Skeletal muscle satellite cell (primary cell): ENCODE measurements at regions not wholly inside any gene's neighbourhood (a gene's known extent, or its start where the extent isn't known, plus 50 kb on each side); places are given as distances from the start of the nearest gene placed in this dataset.
"Not testable (repeated sequence)": the region's sequence is repeated elsewhere in the genome, so short reads cannot be mapped to it uniquely, and the experiment has no call there.

ENCODE experiments used
- H3K27me3 ChIP-seq: 2 replicates; pipeline ENCODE4 v1.7.0; 2013; ENCODE audit warnings: low read length; ENCODE audit not compliant: control insufficient read depth, insufficient read depth
- H3K36me3 ChIP-seq: 2 replicates; pipeline ENCODE4 v1.7.0; 2013; ENCODE audit warnings: mild to moderate bottlenecking, control low read depth, low read length; ENCODE audit not compliant: insufficient read depth
- H3K4me1 ChIP-seq: 2 replicates; pipeline ENCODE4 v1.7.0; 2013; ENCODE audit warnings: low read length; ENCODE audit not compliant: control insufficient read depth, insufficient read depth
- H3K4me2 ChIP-seq: 2 replicates; pipeline ENCODE4 v1.7.0; 2013; ENCODE audit warnings: mild to moderate bottlenecking, low read length
- H3K4me3 ChIP-seq: 2 replicates; pipeline ENCODE4 v1.7.0; 2013; ENCODE audit warnings: low read length
- H3K9ac ChIP-seq: 2 replicates; pipeline ENCODE4 v1.7.0; 2013; ENCODE audit warnings: mild to moderate bottlenecking, low read depth, low read length, moderate library complexity
- H3K9me3 ChIP-seq: replicated peaks from 2 replicates; pipeline ENCODE4 v1.7.0; 2013; ENCODE audit warnings: mild to moderate bottlenecking, control low read depth, low read length

DNA sequence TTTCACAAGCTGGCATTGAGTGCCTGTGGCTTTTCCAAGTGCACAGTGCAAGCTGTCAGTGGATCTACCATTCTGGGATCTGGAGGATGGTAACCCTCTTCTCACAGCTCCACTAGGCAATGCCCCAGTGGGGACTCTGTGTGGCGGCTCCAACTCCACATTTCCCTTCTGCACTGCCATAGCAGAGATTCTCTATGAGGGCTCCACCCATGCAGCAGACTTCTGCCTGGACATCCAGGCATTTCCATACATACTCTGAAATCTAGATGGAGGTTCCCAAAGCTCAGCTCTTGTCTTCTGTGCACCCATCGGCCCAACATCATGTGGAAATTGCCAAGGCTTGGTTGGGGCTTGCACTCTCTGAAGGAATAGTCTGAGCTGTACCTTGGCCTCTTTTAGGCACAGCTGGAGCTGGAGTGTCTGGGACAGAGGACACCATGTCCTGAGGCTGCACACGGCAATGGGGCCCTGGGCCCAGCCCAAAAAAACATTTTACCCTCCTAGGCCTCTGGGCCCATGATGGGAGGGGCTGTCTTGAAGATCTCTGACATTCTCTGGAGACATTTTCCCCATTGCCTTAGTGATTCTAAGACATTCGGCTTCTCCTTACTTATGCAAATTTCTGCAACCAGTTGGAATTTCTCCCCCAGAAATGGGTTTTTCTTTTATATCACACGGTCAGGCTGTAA, 313.3 kb upstream of the SFSWAP start:
- Histone ChIP-seq H3K4me3 (no peak overlapping the region), H3K4me2 (no peak overlapping the region), H3K36me3 (no peaks in the 10 kb centered on the region), H3K9ac (no peak overlapping the region), H3K27me3 (no peaks in the 10 kb centered on the region), H3K9me3 (peaks cover 14% of the 10 kb centered on the region), H3K4me1 (no peaks in the 10 kb centered on the region)

DNA sequence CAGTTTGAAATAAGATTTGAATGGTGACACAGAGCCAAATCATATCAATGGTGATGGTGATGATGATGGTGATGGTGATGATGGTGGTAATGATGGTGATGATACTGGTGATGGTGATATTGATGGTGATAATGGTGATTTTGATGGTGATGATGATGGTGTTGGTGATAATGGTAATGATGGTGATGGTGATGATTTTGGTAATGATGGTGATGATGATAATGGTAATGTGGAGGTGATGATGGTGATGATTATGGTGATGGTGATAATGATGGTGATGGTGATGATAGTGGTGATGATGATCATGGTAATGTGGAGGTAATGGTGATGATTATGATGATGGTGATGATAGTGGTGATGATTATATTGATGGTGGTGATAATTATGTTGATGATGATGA, 311.9 kb upstream of the SFSWAP start:
- Histone ChIP-seq H3K9ac (no peak overlapping the region), H3K36me3 (no peaks in the 10 kb centered on the region), H3K4me3 (no peak overlapping the region), H3K4me1 (no peaks in the 10 kb centered on the region), H3K4me2 (no peak overlapping the region), H3K9me3 (peaks cover 16% of the 10 kb centered on the region), H3K27me3 (no peaks in the 10 kb centered on the region)

DNA sequence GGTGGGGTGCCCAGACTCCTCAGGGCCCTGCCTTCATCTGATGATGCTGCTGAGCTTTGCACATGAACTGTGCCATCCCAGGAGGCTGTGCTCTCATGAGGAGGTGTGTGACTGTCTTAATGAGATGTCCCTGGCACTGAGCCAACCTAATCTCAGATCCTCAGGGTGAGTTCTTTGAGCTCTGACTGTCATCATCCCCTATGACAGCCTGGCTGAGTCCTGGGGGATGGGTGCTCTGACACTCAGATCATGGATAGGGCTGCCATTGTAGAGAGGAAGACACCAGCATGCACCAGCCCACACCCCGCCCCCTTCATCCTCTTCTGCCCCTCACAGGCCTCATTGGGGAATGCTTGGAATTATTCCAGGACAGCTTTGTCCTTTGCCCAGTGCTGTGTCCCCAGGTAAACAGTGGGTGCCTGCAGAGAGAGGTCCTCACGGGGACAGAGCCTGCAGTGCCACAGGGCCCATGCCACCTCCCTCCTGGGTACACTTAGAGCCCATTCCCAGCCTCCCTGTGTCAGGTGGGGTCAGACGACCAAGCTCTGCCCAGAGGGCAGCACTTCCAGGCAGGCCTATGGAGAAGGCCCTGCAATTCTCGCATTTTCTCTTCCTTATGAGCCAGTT, 310.1 kb upstream of the SFSWAP start:
- H3K9ac ChIP-seq, H3K36me3 ChIP-seq, H3K4me2 ChIP-seq, H3K27me3 ChIP-seq, H3K4me3 ChIP-seq, H3K4me1 ChIP-seq: not testable (repeated sequence)
- H3K9me3 ChIP-seq: peaks cover 20% of the 10 kb centered on the region

DNA sequence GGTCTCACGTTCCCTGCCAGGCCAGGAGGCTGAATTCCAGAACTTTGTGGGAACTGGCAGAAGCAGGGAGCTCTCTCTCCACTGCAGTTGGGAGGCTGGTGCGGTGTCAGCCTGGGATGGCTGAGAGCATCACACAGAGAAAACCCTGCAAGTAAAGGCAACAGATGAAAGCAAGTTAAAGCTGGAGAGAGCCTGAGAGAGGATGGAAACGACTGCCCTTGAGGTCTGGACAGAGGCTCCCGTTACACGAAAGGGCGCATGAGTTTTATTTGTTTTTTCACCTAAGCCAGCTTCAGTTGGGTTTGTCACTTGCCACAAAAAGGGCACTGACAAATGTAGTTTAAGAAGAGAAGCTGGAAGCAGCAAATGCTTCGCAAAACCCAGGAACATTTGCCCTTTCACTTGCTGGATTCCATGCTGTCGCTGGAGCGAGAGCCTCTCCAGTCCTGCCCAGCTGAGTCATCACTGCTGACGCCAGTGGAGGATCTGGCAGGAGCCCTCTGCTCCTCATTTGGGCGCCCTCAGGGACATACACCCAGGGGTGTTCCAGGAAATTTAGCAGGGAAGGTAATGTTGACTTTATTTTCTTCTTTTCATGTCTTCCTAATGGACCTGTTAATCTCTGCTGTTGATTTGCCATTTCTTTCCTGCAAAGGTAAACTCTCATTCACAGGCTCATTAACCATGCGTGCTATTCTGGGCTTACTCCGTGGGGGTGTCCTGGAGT, 308.8 kb upstream of the SFSWAP start:
- H3K4me1 ChIP-seq, H3K4me3 ChIP-seq, H3K27me3 ChIP-seq, H3K9ac ChIP-seq, H3K4me2 ChIP-seq, H3K36me3 ChIP-seq: not testable (repeated sequence)
- H3K9me3 ChIP-seq: peaks cover 15% of the 10 kb centered on the region

DNA sequence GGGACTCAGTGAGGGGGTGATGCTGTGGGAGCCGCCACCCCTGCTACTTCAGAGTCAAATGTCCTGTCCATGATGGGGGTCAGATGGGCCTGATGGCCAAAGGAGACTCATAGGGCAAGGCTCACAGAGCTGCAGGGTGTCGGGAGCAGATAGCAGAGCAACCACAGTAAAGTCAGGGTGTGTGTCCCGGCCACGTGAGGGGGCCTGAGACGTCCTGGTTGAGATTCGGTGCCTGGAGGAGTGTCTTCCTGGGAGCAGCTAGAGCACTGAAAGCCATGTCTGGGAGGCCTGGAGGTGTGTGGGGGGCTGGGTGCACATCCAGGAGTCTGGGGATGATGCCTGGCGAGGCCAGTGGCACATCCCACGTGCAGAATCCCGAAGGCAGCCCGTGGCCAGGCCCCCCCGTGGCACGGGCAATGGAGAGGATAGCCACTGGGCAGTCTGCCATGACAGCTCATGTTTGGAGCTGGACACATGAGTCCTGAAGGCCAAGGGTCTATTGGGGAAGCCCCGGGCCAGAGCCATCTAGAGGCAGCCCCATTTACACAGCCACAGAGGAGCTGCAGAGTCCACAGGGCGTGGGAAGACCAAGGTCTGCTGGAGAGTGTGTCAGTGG, 308.0 kb upstream of the SFSWAP start:
- Histone ChIP-seq H3K4me2 (no peak overlapping the region), H3K9me3 (peaks cover 18% of the 10 kb centered on the region), H3K4me1 (no peaks in the 10 kb centered on the region), H3K9ac (no peak overlapping the region), H3K27me3 (no peaks in the 10 kb centered on the region), H3K36me3 (no peaks in the 10 kb centered on the region), H3K4me3 (no peak overlapping the region)

DNA sequence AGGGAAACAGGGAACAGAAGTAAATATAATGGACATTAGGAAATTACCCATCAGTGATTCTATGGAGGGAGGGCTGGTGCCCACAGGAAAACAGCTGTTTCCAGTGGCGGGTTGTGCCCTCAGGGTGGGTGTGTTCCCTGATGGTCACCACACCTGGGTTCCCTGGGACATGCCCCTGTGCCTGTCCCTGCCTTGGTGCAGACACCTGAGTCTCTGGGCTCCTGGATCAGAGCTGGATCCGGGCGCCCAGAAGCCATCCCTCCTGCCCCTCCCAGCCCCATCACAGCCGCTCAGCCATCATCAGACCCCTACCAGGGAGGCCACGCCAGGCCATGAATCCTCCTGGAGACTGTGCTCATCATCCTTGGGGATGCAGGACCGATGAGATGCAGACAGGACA, 307.2 kb upstream of the SFSWAP start:
- Histone ChIP-seq H3K4me3 (no peak overlapping the region), H3K4me2 (no peak overlapping the region), H3K36me3 (no peaks in the 10 kb centered on the region), H3K9ac (no peak overlapping the region), H3K27me3 (no peaks in the 10 kb centered on the region), H3K4me1 (no peaks in the 10 kb centered on the region), H3K9me3 (peaks cover 18% of the 10 kb centered on the region)

DNA sequence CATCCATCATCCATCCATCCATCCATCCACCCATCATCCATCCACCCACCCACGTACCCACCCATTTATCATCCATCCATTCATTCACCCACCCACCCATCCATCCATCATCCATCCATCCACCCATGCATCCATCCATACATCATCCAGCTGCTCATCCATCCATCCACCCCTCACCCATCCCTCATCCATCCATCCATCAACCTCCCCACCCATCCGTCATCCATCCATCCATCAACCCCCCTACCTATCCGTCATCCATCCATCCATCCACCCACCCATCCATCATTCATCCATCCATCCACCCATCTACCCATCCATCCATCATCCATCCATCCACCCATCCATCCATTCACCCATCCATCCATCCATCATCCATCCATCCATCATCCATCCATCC, 306.2 kb upstream of the SFSWAP start:
- no peaks in the 10 kb centered on the region for H3K4me1 ChIP-seq
- no peak overlapping the region for H3K9ac ChIP-seq
- no peak overlapping the region for H3K4me2 ChIP-seq
- no peaks in the 10 kb centered on the region for H3K27me3 ChIP-seq
- H3K36me3 ChIP-seq: no peaks in the 10 kb centered on the region
- H3K9me3 ChIP-seq: peaks cover 18% of the 10 kb centered on the region
- no peak overlapping the region for H3K4me3 ChIP-seq

DNA sequence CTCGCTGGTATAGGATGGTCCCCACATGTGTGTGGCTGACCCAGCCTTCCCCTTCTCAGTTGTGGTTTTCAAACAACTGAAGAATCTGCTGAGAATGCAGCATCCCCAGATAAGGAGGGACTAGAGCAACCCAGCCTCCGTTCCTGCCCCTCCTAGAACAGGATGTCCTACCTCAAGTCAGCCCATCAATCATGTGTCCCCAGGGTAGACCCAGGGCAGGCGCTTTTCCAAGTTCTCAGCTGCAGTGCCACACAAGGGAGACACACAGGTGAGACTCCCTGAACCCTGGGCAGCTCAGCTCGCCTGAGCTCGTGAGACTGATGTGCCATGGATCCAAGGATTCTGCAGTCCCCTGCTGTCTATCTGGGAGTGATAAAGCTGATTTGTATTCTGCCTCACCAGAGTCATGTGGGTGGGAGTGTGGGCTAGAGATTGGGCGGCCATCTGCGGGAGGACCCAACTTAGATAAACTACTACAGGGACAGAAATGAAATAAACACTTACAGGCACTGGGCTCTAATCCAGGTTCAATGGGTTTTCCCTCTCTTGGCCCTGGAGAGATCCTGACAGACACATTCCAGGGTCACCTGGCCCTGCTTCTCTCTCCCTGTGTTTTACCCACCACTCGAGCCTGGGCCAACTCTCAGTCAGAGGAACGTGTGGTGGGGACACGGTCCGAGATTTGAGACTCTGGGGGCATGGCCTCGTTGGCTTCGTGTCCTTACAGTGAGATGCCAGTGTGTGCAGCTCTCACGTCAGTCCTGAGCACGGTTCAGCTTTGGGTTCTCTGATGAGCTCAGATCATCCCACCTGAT, 303.5 kb upstream of the SFSWAP start:
- no peak overlapping the region for H3K9ac ChIP-seq
- no peaks in the 10 kb centered on the region for H3K36me3 ChIP-seq
- H3K27me3 ChIP-seq: no peaks in the 10 kb centered on the region
- H3K4me3 ChIP-seq: no peak overlapping the region
- peaks cover 18% of the 10 kb centered on the region for H3K9me3 ChIP-seq
- H3K4me2 ChIP-seq: no peak overlapping the region
- H3K4me1 ChIP-seq: no peaks in the 10 kb centered on the region

DNA sequence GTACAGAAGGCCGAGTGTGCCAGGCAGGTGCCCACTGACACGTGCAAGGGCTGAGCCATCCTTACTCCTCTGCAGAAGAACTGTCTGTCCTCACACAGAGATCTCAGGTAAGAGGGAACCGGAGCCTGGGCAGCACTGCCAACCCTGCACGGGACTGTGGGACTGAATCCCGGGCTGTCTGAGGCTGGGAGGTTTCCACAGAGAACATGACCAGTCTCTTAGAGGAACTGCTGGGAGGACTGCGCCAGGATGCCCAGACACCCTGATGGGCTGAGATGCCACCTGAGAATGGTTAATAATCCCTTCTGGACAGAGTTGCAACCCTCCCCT, 302.9 kb upstream of the SFSWAP start:
- H3K27me3 ChIP-seq: no peaks in the 10 kb centered on the region

DNA sequence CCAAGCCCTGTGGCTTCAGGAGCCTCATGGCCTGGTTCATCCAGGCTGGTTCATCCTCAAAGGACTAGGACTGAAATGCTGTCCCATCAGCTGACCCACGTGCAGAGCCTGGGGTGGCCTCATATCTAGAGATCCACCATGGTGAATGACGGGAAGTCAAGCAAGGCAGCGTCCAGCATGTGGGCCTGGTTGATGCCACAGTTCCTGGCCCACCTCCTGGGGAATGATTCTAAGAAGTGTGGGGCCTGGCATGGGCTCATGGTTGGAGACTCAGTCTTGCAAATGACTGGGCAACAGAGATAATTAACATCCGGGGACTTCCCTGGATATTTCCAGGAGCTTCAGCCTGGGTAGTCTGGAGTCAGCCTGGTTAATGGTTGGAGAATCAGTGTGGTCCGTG, 302.4 kb upstream of the SFSWAP start:
- H3K4me1 ChIP-seq: no peaks in the 10 kb centered on the region

More for the DNA sequence above, 302.9 kb upstream of the SFSWAP start:
- H3K4me3 ChIP-seq: no peak overlapping the region
- H3K9me3 ChIP-seq: peaks cover 15% of the 10 kb centered on the region
- no peaks in the 10 kb centered on the region for H3K4me1 ChIP-seq
- H3K9ac ChIP-seq: no peak overlapping the region
- H3K36me3 ChIP-seq: no peaks in the 10 kb centered on the region
- H3K4me2 ChIP-seq: no peak overlapping the region

DNA sequence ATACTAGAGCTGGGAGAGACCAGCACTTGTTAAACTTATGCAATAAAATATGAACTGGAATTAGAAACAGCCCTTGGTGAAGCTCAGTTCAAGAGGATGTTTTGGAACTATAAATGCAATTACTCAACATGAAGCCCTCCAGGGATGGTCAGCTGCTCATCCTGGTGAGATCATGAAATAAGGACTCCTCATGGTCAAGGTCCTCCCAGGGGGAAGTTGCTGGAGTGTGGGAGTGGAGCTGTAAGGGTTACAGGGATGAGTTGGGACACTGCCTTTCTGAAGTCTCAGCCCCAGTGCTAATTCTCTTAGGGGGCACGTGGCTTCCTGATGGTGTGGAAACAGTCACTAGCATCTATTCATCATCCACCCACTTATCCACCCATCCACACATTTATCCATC, 301.7 kb upstream of the SFSWAP start:
- Histone ChIP-seq H3K9me3 (peaks cover 15% of the 10 kb centered on the region), H3K36me3 (no peaks in the 10 kb centered on the region), H3K4me2 (no peak overlapping the region), H3K9ac (no peak overlapping the region), H3K27me3 (no peaks in the 10 kb centered on the region), H3K4me3 (no peak overlapping the region), H3K4me1 (no peaks in the 10 kb centered on the region)

More for the DNA sequence above, 302.4 kb upstream of the SFSWAP start:
- no peaks in the 10 kb centered on the region for H3K36me3 ChIP-seq
- H3K4me3 ChIP-seq: no peak overlapping the region
- H3K4me2 ChIP-seq: no peak overlapping the region
- no peaks in the 10 kb centered on the region for H3K27me3 ChIP-seq
- peaks cover 15% of the 10 kb centered on the region for H3K9me3 ChIP-seq
- no peak overlapping the region for H3K9ac ChIP-seq
